Suprapubic skin (tissue), 4 donors: ENCODE measurements at regions not wholly inside any gene's neighbourhood (a gene's known extent, or its start where the extent isn't known, plus 50 kb on each side); places are given as distances from the start of the nearest gene placed in this dataset.
"Not testable (repeated sequence)": the region's sequence is repeated elsewhere in the genome, so short reads cannot be mapped to it uniquely, and the experiment has no call there.

Source experiments
- DNase-seq, 2 donors: peaks; one replicate each; pipeline ENCODE4 v3.0.0-alpha.2; 2019; ENCODE audit warnings: low spot score in 2 of 2
- H3K27ac ChIP-seq: fragments of 200-600 bp; sonication (generic); one replicate; pipeline ENCODE4 v1.5.1; 2019
- H3K27me3 ChIP-seq: fragments of 200-600 bp; sonication (generic); one replicate; pipeline ENCODE4 v1.5.1; 2019
- H3K36me3 ChIP-seq: fragments of 200-600 bp; sonication (generic); one replicate; pipeline ENCODE4 v1.5.1; 2019
- H3K4me1 ChIP-seq: fragments of 200-600 bp; sonication (generic); one replicate; pipeline ENCODE4 v1.5.1; 2019
- H3K4me3 ChIP-seq: fragments of 200-600 bp; sonication (generic); one replicate; pipeline ENCODE4 v1.5.1; 2019; ENCODE audit warnings: mild to moderate bottlenecking
- H3K9me3 ChIP-seq: fragments of 200-600 bp; sonication (generic); one replicate; pipeline ENCODE4 v1.5.1; 2019
- CTCF ChIP-seq, 2 donors: fragments of 200-600 bp in 1 of 2; fragments of 450-650 bp in 1 of 2; sonication (generic) in 1 of 2; IDR thresholded peaks; one replicate each; pipeline ENCODE4 v1.5.1; 2016 to 2019; ENCODE audit warnings: antibody characterized with exemption in 2 of 2, mild to moderate bottlenecking in 1 of 2, moderate library complexity in 1 of 2
- EP300 ChIP-seq: sonication (generic); formaldehyde crosslinking; IDR thresholded peaks from one replicate; pipeline ENCODE4 v1.6.1; 2017; ENCODE audit warnings: antibody characterized with exemption
- POLR2A ChIP-seq, 2 donors: fragments of 450-650 bp; IDR thresholded peaks; one replicate each; pipeline ENCODE4 v1.6.1; 2017; ENCODE audit warnings: antibody characterized with exemption in 2 of 2, mild to moderate bottlenecking in 2 of 2, moderate library complexity in 2 of 2
- POLR2AphosphoS5 ChIP-seq, 3 donors: sonication (generic); formaldehyde crosslinking; IDR thresholded peaks; one replicate each; pipeline ENCODE4 v1.6.1; 2017; ENCODE audit warnings: antibody characterized with exemption in 3 of 3
- WGBS: methylation state at CpG from one replicate; pipeline ENCODE4 v1.1.5; 2018; 5-methylcytosine and 5-hydroxymethylcytosine counted together

- not testable (repeated sequence) for H3K4me1 ChIP-seq, H3K4me3 ChIP-seq, H3K27me3 ChIP-seq, H3K9me3 ChIP-seq, DNase-seq, H3K36me3 ChIP-seq, H3K27ac ChIP-seq
- no CpG with 5 or more reads among the region's 1 CpG for WGBS
Observed at GRCh38 chr2:88994856-88995255, 303.4 kb downstream of the RPIA start.

GRCh38 chr2:88996588-88996987 is 305.1 kb downstream of the RPIA start:
- not testable (repeated sequence) for H3K27ac ChIP-seq, H3K27me3 ChIP-seq, H3K9me3 ChIP-seq, H3K4me1 ChIP-seq, H3K36me3 ChIP-seq, DNase-seq, H3K4me3 ChIP-seq

GRCh38 chr2:88999365-88999764 is 307.9 kb downstream of the RPIA start:
- Histone ChIP-seq H3K36me3 (no peaks in the 10 kb centered on the region), H3K4me1 (no peaks in the 10 kb centered on the region), H3K9me3 (no peaks in the 10 kb centered on the region), H3K27ac (no peak overlapping the region), H3K27me3 (no peaks in the 10 kb centered on the region), H3K4me3 (no peak overlapping the region)
- WGBS: 87% methylated on average over 10 of the region's 10 CpGs
- TF ChIP-seq POLR2A (IDR thresholded peaks at IDR 0.05) (no peak), POLR2AphosphoS5 (IDR thresholded peaks at IDR 0.05) (no peak), EP300 (no peak), CTCF (IDR thresholded peaks at IDR 0.05) (no peak)
- no peak for DNase-seq

GRCh38 chr2:89000235-89000634 is 308.8 kb downstream of the RPIA start:
- H3K4me1 ChIP-seq: no peaks in the 10 kb centered on the region
- H3K27me3 ChIP-seq: no peaks in the 10 kb centered on the region
- H3K36me3 ChIP-seq: no peaks in the 10 kb centered on the region
- no peak overlapping the region for H3K4me3 ChIP-seq
- H3K27ac ChIP-seq: no peak overlapping the region
- no peaks in the 10 kb centered on the region for H3K9me3 ChIP-seq
- WGBS: 82% methylated on average over 5 of the region's 5 CpGs
- TF ChIP-seq POLR2A (IDR thresholded peaks at IDR 0.05): no peak
- no peak for TF ChIP-seq POLR2AphosphoS5 (IDR thresholded peaks at IDR 0.05)
- no peak for TF ChIP-seq EP300
- no peak for TF ChIP-seq CTCF (IDR thresholded peaks at IDR 0.05)
- no peak for DNase-seq

- not testable (repeated sequence) for H3K9me3 ChIP-seq, H3K27me3 ChIP-seq, H3K4me1 ChIP-seq, H3K4me3 ChIP-seq, H3K36me3 ChIP-seq, DNase-seq, H3K27ac ChIP-seq
- WGBS: 60% methylated on average over 1 of the region's 1 CpG
Observed at GRCh38 chr2:89004238-89004637, 312.8 kb downstream of the RPIA start.

GRCh38 chr2:89020566-89020965 is 329.1 kb downstream of the RPIA start:
- not testable (repeated sequence) for H3K9me3 ChIP-seq, H3K4me1 ChIP-seq, DNase-seq, H3K4me3 ChIP-seq, H3K27me3 ChIP-seq, H3K27ac ChIP-seq, H3K36me3 ChIP-seq
- WGBS: 82% methylated on average over 2 of the region's 4 CpGs

- WGBS: 58% methylated on average over 2 of the region's 2 CpGs
- H3K9me3 ChIP-seq, H3K36me3 ChIP-seq, DNase-seq, H3K27me3 ChIP-seq, H3K4me3 ChIP-seq, H3K4me1 ChIP-seq, H3K27ac ChIP-seq: not testable (repeated sequence)
Observed at GRCh38 chr2:89026296-89026695, 334.8 kb downstream of the RPIA start.

GRCh38 chr2:89027115-89027514 is 335.6 kb downstream of the RPIA start:
- H3K4me1 ChIP-seq, H3K27me3 ChIP-seq, DNase-seq, H3K9me3 ChIP-seq, H3K36me3 ChIP-seq, H3K27ac ChIP-seq, H3K4me3 ChIP-seq: not testable (repeated sequence)
- WGBS: 83% methylated on average over 2 of the region's 2 CpGs

GRCh38 chr2:89027536-89027935 is 336.1 kb downstream of the RPIA start:
- not testable (repeated sequence) for H3K4me3 ChIP-seq, H3K36me3 ChIP-seq, H3K4me1 ChIP-seq, DNase-seq, H3K9me3 ChIP-seq, H3K27ac ChIP-seq, H3K27me3 ChIP-seq
- 73% methylated on average over 1 of the region's 1 CpG for WGBS

GRCh38 chr2:89029257-89029656 is 337.8 kb downstream of the RPIA start:
- not testable (repeated sequence) for H3K36me3 ChIP-seq, DNase-seq, H3K9me3 ChIP-seq, H3K4me1 ChIP-seq, H3K27ac ChIP-seq, H3K27me3 ChIP-seq, H3K4me3 ChIP-seq
- WGBS: 35% methylated on average over 4 of the region's 4 CpGs
